B cell (primary cell): ENCODE measurements at regions not wholly inside any gene's neighbourhood (a gene's known extent, or its start where the extent isn't known, plus 50 kb on each side); places are given as distances from the start of the nearest gene placed in this dataset.

ENCODE experiments used
- ATAC-seq: fragments of 200-7000 bp; cut with Tn5 transposase; one replicate; pipeline ENCODE4 v1.10.0; 2021; ENCODE audit warnings: low read depth, mild to moderate bottlenecking, moderate number of reproducible peaks, moderate library complexity
- CTCF ChIA-PET: fragments of 350-600 bp; sonication (Branson Sonifier 250); formaldehyde crosslinking; loops from one replicate; lab custom pipeline; 2021; ENCODE audit warnings: antibody characterized with exemption, inconsistent platforms; lab: Charles Lee
- POLR2A ChIA-PET: fragments of 350-600 bp; sonication (Branson Sonifier 250); formaldehyde crosslinking; loops from one replicate; lab custom pipeline; 2021; ENCODE audit warnings: antibody characterized with exemption; lab: Charles Lee
- DNase-seq: peaks from one replicate; pipeline ENCODE4 v3.0.0; 2013
- H2AFZ ChIP-seq: 2 replicates; pipeline ENCODE4 v1.6.1; 2012; ENCODE audit warnings: mild to moderate bottlenecking, low read depth, low read length; ENCODE audit not compliant: insufficient read depth, poor library complexity, severe bottlenecking
- H3K27ac ChIP-seq, 2 donors: 1 replicate in 1 of 2; 2 replicates in 1 of 2; pipeline ENCODE4 v1.5.1; 2012 to 2013; ENCODE audit warnings: low read length in 2 of 2, mild to moderate bottlenecking in 2 of 2, moderate library complexity in 1 of 2
- H3K27me3 ChIP-seq, 4 experiments: fragments of 200-600 bp in 1 of 4; sonication (generic) in 1 of 4; replicated peaks in 1 of 4; 1 replicate in 2 of 4; 2 replicates in 2 of 4; pipeline versions ENCODE4 v1.6.1 to v1.7.0; 2013 to 2016; ENCODE audit warnings: low read length in 3 of 4, mild to moderate bottlenecking in 2 of 4, mixed read lengths in 1 of 4, moderate library complexity in 1 of 4; ENCODE audit not compliant: insufficient read depth in 4 of 4, control insufficient read depth in 3 of 4; ENCODE audit errors: control extremely low read depth in 1 of 4
- H3K36me3 ChIP-seq, 2 experiments: replicated peaks in 1 of 2; 1 replicate in 1 of 2; 2 replicates in 1 of 2; pipeline versions ENCODE4 v1.6.1 to v1.7.1; 2013; ENCODE audit warnings: low read length in 1 of 2; ENCODE audit not compliant: insufficient read depth in 2 of 2, control insufficient read depth in 1 of 2; ENCODE audit errors: control extremely low read depth in 1 of 2, extremely low read depth in 1 of 2
- H3K4me1 ChIP-seq, 2 donors: fragments of 200-600 bp in 1 of 2; sonication (generic) in 1 of 2; 1 replicate in 1 of 2; 2 replicates in 1 of 2; pipeline versions ENCODE4 v1.5.1 to v1.6.1; 2013 to 2017; ENCODE audit warnings: low read length in 2 of 2; ENCODE audit not compliant: control insufficient read depth in 2 of 2, insufficient read depth in 2 of 2
- H3K4me2 ChIP-seq: replicated peaks from 2 replicates; pipeline ENCODE3; 2012; ENCODE audit warnings: mild to moderate bottlenecking, low read depth, low read length; ENCODE audit not compliant: poor library complexity, severe bottlenecking
- H3K4me3 ChIP-seq, 5 experiments: fragments of 200-600 bp in 1 of 5; sonication (generic) in 1 of 5; 1 replicate in 3 of 5; 2 replicates in 2 of 5; pipeline versions ENCODE4 v1.5.1 to v1.7.0; 2011 to 2016; ENCODE audit warnings: low read length in 4 of 5, mild to moderate bottlenecking in 4 of 5, low read depth in 2 of 5, control low read depth in 1 of 5, moderate library complexity in 1 of 5; ENCODE audit not compliant: insufficient read depth in 1 of 5; ENCODE audit errors: control extremely low read depth in 1 of 5, extremely low read depth in 1 of 5
- H3K79me2 ChIP-seq: fragments of 200-600 bp; sonication (generic); one replicate; pipeline ENCODE4 v1.6.0; 2016; ENCODE audit warnings: low read length; ENCODE audit not compliant: control insufficient read depth, insufficient read depth
- H3K9ac ChIP-seq: fragments of 200-600 bp; sonication (generic); 2 replicates; pipeline ENCODE4 v1.6.1; 2017; ENCODE audit warnings: mild to moderate bottlenecking, low read length, moderate library complexity
- H3K9me3 ChIP-seq, 3 donors: one replicate each; pipeline versions ENCODE4 v1.6.1 to v1.7.1; 2013; ENCODE audit warnings: low read length in 2 of 3; ENCODE audit not compliant: control insufficient read depth in 2 of 3, insufficient read depth in 1 of 3; ENCODE audit errors: control extremely low read depth in 1 of 3
- H4K20me1 ChIP-seq: 2 replicates; pipeline ENCODE4 v1.6.0; 2012; ENCODE audit warnings: mild to moderate bottlenecking, low read length; ENCODE audit not compliant: insufficient read depth, control insufficient read depth, poor library complexity, severe bottlenecking
- H3K27ac Mint-ChIP-seq: one replicate; pipeline ENCODE4 v1.8.0; 2021; ENCODE audit warnings: mixed read lengths
- H3K27me3 Mint-ChIP-seq: one replicate; pipeline ENCODE4 v1.8.0; 2021; ENCODE audit warnings: mixed read lengths
- H3K4me1 Mint-ChIP-seq: one replicate; pipeline ENCODE4 v1.8.0; 2021; ENCODE audit warnings: mixed read lengths
- H3K4me3 Mint-ChIP-seq: one replicate; pipeline ENCODE4 v1.8.0; 2021; ENCODE audit warnings: mixed read lengths
- H3K9me3 Mint-ChIP-seq: one replicate; pipeline ENCODE4 v1.8.0; 2022; ENCODE audit warnings: mixed read lengths; ENCODE audit not compliant: insufficient read depth
- EZH2 ChIP-seq: IDR thresholded peaks from 2 replicates; pipeline ENCODE4 v1.6.1; 2012; ENCODE audit warnings: borderline replicate concordance, low read depth, mild to moderate bottlenecking, moderate library complexity, low read length; ENCODE audit not compliant: insufficient read depth, poor library complexity, severe bottlenecking
- WGBS: methylation state at CpG from one replicate; pipeline ENCODE4 v1.1.5; 2013; ENCODE audit warnings: missing lambda C conversion rate; ENCODE audit not compliant: insufficient coverage; 5-methylcytosine and 5-hydroxymethylcytosine counted together
- intact Hi-C: fragments of 100-400 bp; cut with micrococcal nuclease; formaldehyde crosslinking; loops from one replicate; pipeline ENCODE4 v1.10.0; 2022
- TF ChIP-seq, protein P1 (sequence below): fragments of 200-600 bp; IDR thresholded peaks from one replicate; pipeline ENCODE4 v1.8.0; 2022; ENCODE audit warnings: antibody characterized with exemption, mild to moderate bottlenecking

DNA sequence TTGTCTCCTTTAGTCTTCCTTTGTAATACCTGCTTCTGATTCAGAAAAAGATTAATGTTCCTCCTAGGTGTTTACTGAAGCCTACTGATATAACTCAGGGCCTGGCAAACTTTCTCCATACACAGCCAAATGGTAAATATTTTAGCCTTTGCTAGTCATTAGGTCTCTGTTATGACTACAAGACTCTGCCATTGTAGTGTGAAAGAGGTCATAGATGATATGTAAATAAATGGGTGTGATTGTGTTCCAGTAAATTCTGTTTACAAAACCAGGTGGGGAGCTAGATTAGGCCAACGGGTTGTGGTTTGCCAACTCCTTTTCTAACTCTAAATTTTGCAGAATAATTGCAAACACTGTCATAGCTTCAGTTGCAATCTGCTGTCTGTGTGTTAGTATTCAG lies 568.1 kb upstream of the GNPDA2 start:
- POLR2A ChIA-PET, result no interaction called here
- intact Hi-C loops, result no loop called here
- no peak for ATAC-seq

DNA sequence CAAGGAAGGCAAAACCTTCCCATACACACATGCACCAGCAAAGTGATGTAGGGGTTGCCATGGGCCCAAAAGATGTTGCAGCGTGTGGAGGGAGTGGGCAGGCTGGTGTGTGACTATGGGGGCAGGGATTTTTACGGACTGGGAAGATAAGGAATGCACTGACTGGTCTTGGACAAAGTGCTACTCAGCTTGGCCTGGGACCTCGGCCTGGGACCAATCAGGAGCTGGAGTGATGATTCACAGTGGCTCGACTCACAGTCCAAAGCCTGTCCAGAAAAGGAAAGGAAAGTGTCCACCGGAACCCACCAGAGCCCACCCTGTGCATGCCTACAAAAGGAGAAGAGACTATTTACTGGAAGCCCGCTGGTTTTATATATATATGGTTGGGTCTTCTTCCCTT lies 567.0 kb upstream of the GNPDA2 start:
- Histone ChIP-seq H3K27ac (no peak overlapping the region), H3K79me2 (no peaks in the 10 kb centered on the region), H3K4me3 (no peak overlapping the region), H2AFZ (no peak overlapping the region), H3K9me3 (peaks cover 0 to 10% (median 0%) of the 10 kb centered on the region in 3 donors), H3K27me3 (no peaks in the 10 kb centered on the region), H4K20me1 (no peaks in the 10 kb centered on the region), H3K4me1 (no peaks in the 10 kb centered on the region), H3K4me2 (no peak overlapping the region), H3K9ac (no peak overlapping the region), H3K36me3 (no peaks in the 10 kb centered on the region)
- no peak overlapping the region for H3K4me3 Mint-ChIP-seq
- intact Hi-C loops, result no loop called here
- DNase-seq (no peak), ATAC-seq (no peak)
- POLR2A ChIA-PET, result no interaction called here
- CTCF ChIA-PET, result no interaction called here
- H3K27me3 Mint-ChIP-seq, result no peaks in the 10 kb centered on the region
- H3K4me1 Mint-ChIP-seq, result no peaks in the 10 kb centered on the region
- 85% methylated on average over 5 of the region's 6 CpGs for WGBS
- no peak overlapping the region for H3K27ac Mint-ChIP-seq
- TF ChIP-seq, protein P1, sequence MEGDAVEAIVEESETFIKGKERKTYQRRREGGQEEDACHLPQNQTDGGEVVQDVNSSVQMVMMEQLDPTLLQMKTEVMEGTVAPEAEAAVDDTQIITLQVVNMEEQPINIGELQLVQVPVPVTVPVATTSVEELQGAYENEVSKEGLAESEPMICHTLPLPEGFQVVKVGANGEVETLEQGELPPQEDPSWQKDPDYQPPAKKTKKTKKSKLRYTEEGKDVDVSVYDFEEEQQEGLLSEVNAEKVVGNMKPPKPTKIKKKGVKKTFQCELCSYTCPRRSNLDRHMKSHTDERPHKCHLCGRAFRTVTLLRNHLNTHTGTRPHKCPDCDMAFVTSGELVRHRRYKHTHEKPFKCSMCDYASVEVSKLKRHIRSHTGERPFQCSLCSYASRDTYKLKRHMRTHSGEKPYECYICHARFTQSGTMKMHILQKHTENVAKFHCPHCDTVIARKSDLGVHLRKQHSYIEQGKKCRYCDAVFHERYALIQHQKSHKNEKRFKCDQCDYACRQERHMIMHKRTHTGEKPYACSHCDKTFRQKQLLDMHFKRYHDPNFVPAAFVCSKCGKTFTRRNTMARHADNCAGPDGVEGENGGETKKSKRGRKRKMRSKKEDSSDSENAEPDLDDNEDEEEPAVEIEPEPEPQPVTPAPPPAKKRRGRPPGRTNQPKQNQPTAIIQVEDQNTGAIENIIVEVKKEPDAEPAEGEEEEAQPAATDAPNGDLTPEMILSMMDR, result no peak
- no peak for TF ChIP-seq EZH2
- peaks cover 13% of the 10 kb centered on the region for H3K9me3 Mint-ChIP-seq

More for the DNA sequence above, 568.1 kb upstream of the GNPDA2 start:
- H3K27ac Mint-ChIP-seq, result no peak overlapping the region
- DNase-seq, result no peak
- Histone ChIP-seq H3K27ac (no peak overlapping the region), H2AFZ (no peak overlapping the region), H3K9me3 (peaks cover 0 to 10% (median 0%) of the 10 kb centered on the region in 3 donors), H3K36me3 (no peaks in the 10 kb centered on the region), H3K79me2 (no peaks in the 10 kb centered on the region), H3K4me1 (no peaks in the 10 kb centered on the region), H3K4me3 (no peak overlapping the region), H3K27me3 (no peaks in the 10 kb centered on the region), H3K4me2 (no peak overlapping the region), H3K9ac (no peak overlapping the region), H4K20me1 (no peaks in the 10 kb centered on the region)
- H3K27me3 Mint-ChIP-seq, result no peaks in the 10 kb centered on the region
- TF ChIP-seq, protein P1, result no peak
- no peak for TF ChIP-seq EZH2
- WGBS, result no CpG with 5 or more reads among the region's 1 CpG
- no peak overlapping the region for H3K4me3 Mint-ChIP-seq
- CTCF ChIA-PET, result no interaction called here
- peaks cover 12% of the 10 kb centered on the region for H3K9me3 Mint-ChIP-seq
- H3K4me1 Mint-ChIP-seq, result no peaks in the 10 kb centered on the region
